Nephron (organoid): ENCODE measurements at regions not wholly inside any gene's neighbourhood (a gene's known extent, or its start where the extent isn't known, plus 50 kb on each side); places are given as distances from the start of the nearest gene placed in this dataset.
"Not testable (repeated sequence)": the region's sequence is repeated elsewhere in the genome, so short reads cannot be mapped to it uniquely, and the experiment has no call there.

Source experiments
- H3K27ac Mint-ChIP-seq, 3 experiments: 2 replicates each; pipeline ENCODE4 v1.8.0; 2020; ENCODE audit warnings: mixed read lengths in 3 of 3, mild to moderate bottlenecking in 2 of 3, moderate library complexity in 1 of 3
- H3K27me3 Mint-ChIP-seq: 2 replicates; pipeline ENCODE4 v1.8.0; 2021; ENCODE audit warnings: low read depth, mild to moderate bottlenecking, moderate library complexity, mixed read lengths
- H3K36me3 Mint-ChIP-seq: 2 replicates; pipeline ENCODE4 v1.8.0; 2020; ENCODE audit warnings: low read depth, mixed read lengths
- H3K4me1 Mint-ChIP-seq: 2 replicates; pipeline ENCODE4 v1.8.0; 2020; ENCODE audit warnings: mixed read lengths
- H3K4me3 Mint-ChIP-seq, 3 experiments: 2 replicates each; pipeline ENCODE4 v1.8.0; 2020; ENCODE audit warnings: mild to moderate bottlenecking in 3 of 3, mixed read lengths in 3 of 3, moderate library complexity in 2 of 3
- H3K9me3 Mint-ChIP-seq: 2 replicates; pipeline ENCODE4 v1.8.0; 2020; ENCODE audit warnings: mixed read lengths
- CTCF ChIP-seq, 3 experiments: fragments of 200-600 bp; sonication (generic); IDR thresholded peaks; one replicate each; pipeline ENCODE4 v1.5.0; 2021; ENCODE audit warnings: antibody characterized with exemption in 3 of 3; ENCODE audit not compliant: unreplicated experiment in 3 of 3

DNA sequence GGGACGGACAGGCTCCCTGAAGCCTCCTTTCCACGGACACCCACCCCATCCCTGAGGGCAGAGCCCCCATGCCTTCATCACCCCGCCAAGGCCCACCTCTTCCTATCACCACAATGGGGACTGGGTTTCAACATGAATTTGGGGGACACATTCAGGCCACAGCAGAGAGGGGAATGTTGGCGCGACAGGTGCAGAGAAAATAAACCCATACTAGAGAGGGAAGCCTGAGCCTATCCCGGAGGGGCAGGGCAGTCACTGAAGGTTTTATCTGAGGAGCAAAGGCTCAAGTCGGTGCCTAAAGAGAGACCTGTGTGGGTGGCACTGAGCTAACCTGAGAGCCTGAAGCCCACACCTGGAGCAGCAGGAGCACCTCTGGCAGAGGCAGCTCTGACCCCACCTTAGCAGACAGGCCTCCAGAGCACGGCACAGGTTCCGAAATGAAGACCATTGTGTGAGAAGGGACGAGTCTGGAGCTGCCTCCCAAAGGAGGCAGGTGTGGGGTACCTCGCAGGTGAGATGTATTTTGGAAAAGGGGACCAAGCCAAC lies 180.6 kb upstream of the PDE10A start:
- no peak overlapping the region for H3K4me3 Mint-ChIP-seq
- peaks cover 48% of the 10 kb centered on the region for H3K4me1 Mint-ChIP-seq
- no peaks in the 10 kb centered on the region for H3K9me3 Mint-ChIP-seq
- peaks cover 80% of the 10 kb centered on the region for H3K27me3 Mint-ChIP-seq
- peak overlapping the region in 1 of 3 experiments; percentile 76 for H3K27ac Mint-ChIP-seq
- no peak for TF ChIP-seq CTCF (IDR thresholded peaks at IDR 0.05; ENCODE audit: unreplicated experiment in 3 of 3)
- H3K36me3 Mint-ChIP-seq: no peaks in the 10 kb centered on the region

DNA sequence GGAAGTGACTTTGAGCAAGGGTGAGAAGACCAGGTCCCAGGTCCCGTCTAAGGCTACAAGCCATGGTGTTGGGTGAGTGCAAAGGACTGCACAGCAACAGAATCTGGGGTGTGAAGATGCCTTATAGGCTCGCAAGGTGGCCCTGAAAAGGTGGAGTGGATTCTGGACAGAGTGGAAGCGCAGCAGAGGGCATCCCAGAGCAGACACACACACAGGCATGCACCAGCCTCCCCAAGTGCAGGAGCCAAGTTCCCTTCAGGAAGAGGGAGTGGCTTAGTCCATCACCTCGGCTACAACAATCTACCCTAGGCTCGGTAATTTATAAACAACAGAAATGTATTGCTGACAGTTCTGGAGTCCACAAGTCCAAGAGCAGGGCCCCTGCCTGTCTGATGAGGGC lies 180.1 kb upstream of the PDE10A start:
- Mint-ChIP-seq H3K36me3 (no peaks in the 10 kb centered on the region), H3K27ac (peak overlapping the region in 1 of 3 experiments; percentile 76), H3K27me3 (peaks cover 75% of the 10 kb centered on the region), H3K4me3 (peak overlapping the region in 1 of 3 experiments; percentile 3), H3K9me3 (no peaks in the 10 kb centered on the region), H3K4me1 (peaks cover 48% of the 10 kb centered on the region)
- no peak for TF ChIP-seq CTCF (IDR thresholded peaks at IDR 0.05; ENCODE audit: unreplicated experiment in 3 of 3)

GRCh38 chr6:165842281-165842936 lies 179.4 kb upstream of the PDE10A start:
- H3K4me3 Mint-ChIP-seq: no peak overlapping the region
- no peaks in the 10 kb centered on the region for H3K9me3 Mint-ChIP-seq
- TF ChIP-seq CTCF (IDR thresholded peaks at IDR 0.05; ENCODE audit: unreplicated experiment in 3 of 3): no peak
- H3K36me3 Mint-ChIP-seq: no peaks in the 10 kb centered on the region
- H3K4me1 Mint-ChIP-seq: peaks cover 42% of the 10 kb centered on the region
- H3K27ac Mint-ChIP-seq: no peak overlapping the region
- peaks cover 72% of the 10 kb centered on the region for H3K27me3 Mint-ChIP-seq

- H3K27me3 Mint-ChIP-seq: peaks cover 59% of the 10 kb centered on the region
- H3K4me1 Mint-ChIP-seq: peaks cover 30% of the 10 kb centered on the region
- no peak for TF ChIP-seq CTCF (IDR thresholded peaks at IDR 0.05; ENCODE audit: unreplicated experiment in 3 of 3)
- no peaks in the 10 kb centered on the region for H3K9me3 Mint-ChIP-seq
- H3K27ac Mint-ChIP-seq: no peak overlapping the region
- no peaks in the 10 kb centered on the region for H3K36me3 Mint-ChIP-seq
- H3K4me3 Mint-ChIP-seq: no peak overlapping the region
Measured at GRCh38 chr6:165841153-165841558, 178.1 kb upstream of the PDE10A start.

GRCh38 chr6:165837948-165838745 lies 175.1 kb upstream of the PDE10A start:
- Mint-ChIP-seq H3K36me3 (no peaks in the 10 kb centered on the region), H3K4me3 (no peak overlapping the region), H3K27me3 (peaks cover 52% of the 10 kb centered on the region), H3K9me3 (no peaks in the 10 kb centered on the region), H3K4me1 (peaks cover 17% of the 10 kb centered on the region), H3K27ac (no peak overlapping the region)
- no peak for TF ChIP-seq CTCF (IDR thresholded peaks at IDR 0.05; ENCODE audit: unreplicated experiment in 3 of 3)

DNA sequence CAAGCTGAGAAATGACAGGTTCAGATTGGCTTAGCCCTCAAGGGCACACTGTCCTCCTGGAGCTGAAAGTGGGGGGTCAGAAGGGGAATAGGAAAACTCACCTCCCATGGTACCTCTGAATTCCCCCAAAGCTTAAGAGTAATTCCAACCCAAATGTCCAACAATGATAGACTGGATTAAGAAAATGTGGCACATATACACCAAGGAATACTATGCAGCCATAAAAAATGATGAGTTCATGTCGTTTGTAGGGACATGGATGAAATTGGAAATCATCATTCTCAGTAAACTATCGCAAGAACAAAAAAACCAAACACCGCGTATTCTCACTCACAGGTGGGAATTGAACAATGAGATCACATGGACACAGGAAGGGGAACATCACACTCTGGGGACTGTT lies 173.6 kb upstream of the PDE10A start:
- Mint-ChIP-seq H3K27me3 (peaks cover 49% of the 10 kb centered on the region), H3K4me1 (peaks cover 13% of the 10 kb centered on the region)
- not testable (repeated sequence) for H3K4me3 Mint-ChIP-seq, H3K36me3 Mint-ChIP-seq, H3K27ac Mint-ChIP-seq, H3K9me3 Mint-ChIP-seq
